SJCRH30 (cell line): ENCODE measurements at regions not wholly inside any gene's neighbourhood (a gene's known extent, or its start where the extent isn't known, plus 50 kb on each side); places are given as distances from the start of the nearest gene placed in this dataset.

Experiments
- DNase-seq, 2 experiments: peaks; one replicate each; pipeline ENCODE4 v3.0.0-alpha.2; 2015 to 2020
- H3K27ac ChIP-seq: fragments of 250-450 bp; sonication (Bioruptor Pico); 2 replicates; pipeline ENCODE4 v1.5.1; 2020; ENCODE audit warnings: mild to moderate bottlenecking, moderate library complexity
- H3K27me3 ChIP-seq: fragments of 250-450 bp; sonication (Bioruptor Pico); 2 replicates; pipeline ENCODE4 v1.5.1; 2020; ENCODE audit warnings: mild to moderate bottlenecking, moderate library complexity
- H3K36me3 ChIP-seq: fragments of 250-450 bp; sonication (Bioruptor Pico); 2 replicates; pipeline ENCODE4 v1.5.1; 2020; ENCODE audit warnings: mild to moderate bottlenecking, moderate library complexity
- H3K4me1 ChIP-seq: fragments of 250-450 bp; sonication (Bioruptor Pico); 2 replicates; pipeline ENCODE4 v1.5.1; 2020; ENCODE audit warnings: mild to moderate bottlenecking, moderate library complexity
- H3K4me3 ChIP-seq: fragments of 250-450 bp; sonication (Bioruptor Pico); 2 replicates; pipeline ENCODE4 v1.5.1; 2020; ENCODE audit warnings: mild to moderate bottlenecking, moderate library complexity
- H3K9me3 ChIP-seq: fragments of 250-450 bp; sonication (Bioruptor Pico); replicated peaks from 2 replicates; pipeline ENCODE4 v1.5.1; 2020; ENCODE audit warnings: mild to moderate bottlenecking, moderate library complexity

GRCh38 chr11:110939471-110939870 lies 227.2 kb upstream of the ARHGAP20 start:
- Histone ChIP-seq H3K4me1 (no peaks in the 10 kb centered on the region), H3K9me3 (no peaks in the 10 kb centered on the region), H3K27ac (no peak overlapping the region), H3K27me3 (no peaks in the 10 kb centered on the region), H3K4me3 (no peak overlapping the region), H3K36me3 (no peaks in the 10 kb centered on the region)
- no peak for DNase-seq

- no peak overlapping the region for H3K4me3 ChIP-seq
- H3K27ac ChIP-seq: no peak overlapping the region
- H3K27me3 ChIP-seq: no peaks in the 10 kb centered on the region
- H3K36me3 ChIP-seq: no peaks in the 10 kb centered on the region
- DNase-seq: no peak
- H3K4me1 ChIP-seq: no peaks in the 10 kb centered on the region
- H3K9me3 ChIP-seq: no peaks in the 10 kb centered on the region
Measured at GRCh38 chr11:110935018-110935640, 222.9 kb upstream of the ARHGAP20 start.

- Histone ChIP-seq H3K9me3 (no peaks in the 10 kb centered on the region), H3K27ac (no peak overlapping the region)
Measured at GRCh38 chr11:110929129-110929528, 216.9 kb upstream of the ARHGAP20 start.

GRCh38 chr11:110928391-110928790 lies 216.2 kb upstream of the ARHGAP20 start:
- no peak for DNase-seq
- Histone ChIP-seq H3K4me1 (no peaks in the 10 kb centered on the region), H3K27me3 (no peaks in the 10 kb centered on the region), H3K36me3 (no peaks in the 10 kb centered on the region), H3K4me3 (no peak overlapping the region), H3K27ac (no peak overlapping the region), H3K9me3 (no peaks in the 10 kb centered on the region)

More at GRCh38 chr11:110929129-110929528, 216.9 kb upstream of the ARHGAP20 start:
- no peaks in the 10 kb centered on the region for H3K4me1 ChIP-seq
- H3K36me3 ChIP-seq: no peaks in the 10 kb centered on the region
- no peak for DNase-seq
- no peaks in the 10 kb centered on the region for H3K27me3 ChIP-seq
- H3K4me3 ChIP-seq: no peak overlapping the region

- Histone ChIP-seq H3K4me3 (no peak overlapping the region), H3K36me3 (no peaks in the 10 kb centered on the region), H3K4me1 (no peaks in the 10 kb centered on the region), H3K27ac (no peak overlapping the region), H3K9me3 (no peaks in the 10 kb centered on the region), H3K27me3 (no peaks in the 10 kb centered on the region)
- no peak for DNase-seq
Measured at GRCh38 chr11:110921742-110922521, 209.7 kb upstream of the ARHGAP20 start.

GRCh38 chr11:110919241-110919922 lies 207.1 kb upstream of the ARHGAP20 start:
- H3K27ac ChIP-seq: no peak overlapping the region
- no peaks in the 10 kb centered on the region for H3K9me3 ChIP-seq
- no peak overlapping the region for H3K4me3 ChIP-seq
- H3K36me3 ChIP-seq: no peaks in the 10 kb centered on the region
- no peaks in the 10 kb centered on the region for H3K4me1 ChIP-seq
- H3K27me3 ChIP-seq: no peaks in the 10 kb centered on the region
- DNase-seq: no peak

GRCh38 chr11:110918351-110918750 lies 206.1 kb upstream of the ARHGAP20 start:
- Histone ChIP-seq H3K4me1 (no peaks in the 10 kb centered on the region), H3K4me3 (no peak overlapping the region), H3K36me3 (no peaks in the 10 kb centered on the region), H3K9me3 (no peaks in the 10 kb centered on the region), H3K27me3 (no peaks in the 10 kb centered on the region), H3K27ac (no peak overlapping the region)
- DNase-seq: no peak

- no peaks in the 10 kb centered on the region for H3K27me3 ChIP-seq
- H3K9me3 ChIP-seq: no peaks in the 10 kb centered on the region
- H3K4me1 ChIP-seq: no peaks in the 10 kb centered on the region
- DNase-seq: no peak
- H3K36me3 ChIP-seq: no peaks in the 10 kb centered on the region
- no peak overlapping the region for H3K4me3 ChIP-seq
- H3K27ac ChIP-seq: no peak overlapping the region
Measured at GRCh38 chr11:110912437-110912836, 200.2 kb upstream of the ARHGAP20 start.

GRCh38 chr11:110910384-110910783 lies 198.1 kb upstream of the ARHGAP20 start:
- H3K27me3 ChIP-seq: no peaks in the 10 kb centered on the region
- no peak for DNase-seq
- no peak overlapping the region for H3K4me3 ChIP-seq
- H3K9me3 ChIP-seq: no peaks in the 10 kb centered on the region
- H3K27ac ChIP-seq: no peak overlapping the region
- H3K4me1 ChIP-seq: no peaks in the 10 kb centered on the region
- H3K36me3 ChIP-seq: no peaks in the 10 kb centered on the region

- no peaks in the 10 kb centered on the region for H3K27me3 ChIP-seq
- no peaks in the 10 kb centered on the region for H3K4me1 ChIP-seq
Measured at GRCh38 chr11:110909336-110909735, 197.1 kb upstream of the ARHGAP20 start.

GRCh38 chr11:110908401-110909105 lies 196.3 kb upstream of the ARHGAP20 start:
- H3K4me1 ChIP-seq: no peaks in the 10 kb centered on the region
- peak in 1 of 2 experiments; percentile 5 for DNase-seq
- H3K27me3 ChIP-seq: no peaks in the 10 kb centered on the region
- H3K9me3 ChIP-seq: no peaks in the 10 kb centered on the region
- no peaks in the 10 kb centered on the region for H3K36me3 ChIP-seq
- no peak overlapping the region for H3K27ac ChIP-seq
- H3K4me3 ChIP-seq: no peak overlapping the region

More at GRCh38 chr11:110909336-110909735, 197.1 kb upstream of the ARHGAP20 start:
- no peaks in the 10 kb centered on the region for H3K36me3 ChIP-seq
- no peak overlapping the region for H3K4me3 ChIP-seq
- H3K9me3 ChIP-seq: no peaks in the 10 kb centered on the region
- H3K27ac ChIP-seq: no peak overlapping the region
- DNase-seq: no peak

- peak in 1 of 2 experiments; percentile 13 for DNase-seq
- H3K36me3 ChIP-seq: no peaks in the 10 kb centered on the region
- no peaks in the 10 kb centered on the region for H3K27me3 ChIP-seq
- H3K4me3 ChIP-seq: no peak overlapping the region
- H3K9me3 ChIP-seq: no peaks in the 10 kb centered on the region
- H3K4me1 ChIP-seq: no peaks in the 10 kb centered on the region
- no peak overlapping the region for H3K27ac ChIP-seq
Measured at GRCh38 chr11:110907629-110908028, 195.4 kb upstream of the ARHGAP20 start.

- Histone ChIP-seq H3K9me3 (no peaks in the 10 kb centered on the region), H3K4me1 (no peaks in the 10 kb centered on the region), H3K27me3 (no peaks in the 10 kb centered on the region), H3K36me3 (no peaks in the 10 kb centered on the region), H3K27ac (no peak overlapping the region), H3K4me3 (no peak overlapping the region)
- no peak for DNase-seq
Measured at GRCh38 chr11:110903830-110904229, 191.6 kb upstream of the ARHGAP20 start.

GRCh38 chr11:110903378-110903777 lies 191.1 kb upstream of the ARHGAP20 start:
- H3K27ac ChIP-seq: no peak overlapping the region
- H3K27me3 ChIP-seq: no peaks in the 10 kb centered on the region
- DNase-seq: no peak
- H3K4me1 ChIP-seq: no peaks in the 10 kb centered on the region
- no peak overlapping the region for H3K4me3 ChIP-seq
- H3K9me3 ChIP-seq: no peaks in the 10 kb centered on the region
- H3K36me3 ChIP-seq: no peaks in the 10 kb centered on the region

GRCh38 chr11:110901441-110901840 lies 189.2 kb upstream of the ARHGAP20 start:
- Histone ChIP-seq H3K4me3 (no peak overlapping the region), H3K9me3 (no peaks in the 10 kb centered on the region), H3K27me3 (no peaks in the 10 kb centered on the region), H3K4me1 (no peaks in the 10 kb centered on the region), H3K36me3 (no peaks in the 10 kb centered on the region), H3K27ac (no peak overlapping the region)
- no peak for DNase-seq
